CD14-positive monocyte (primary cell): ENCODE measurements at regions not wholly inside any gene's neighbourhood (a gene's known extent, or its start where the extent isn't known, plus 50 kb on each side); places are given as distances from the start of the nearest gene placed in this dataset.

Experiments used
- DNase-seq, 3 donors: peaks; one replicate each; pipeline ENCODE4 v3.0.0-alpha.2; 2011 to 2022
- H2AFZ ChIP-seq: 2 replicates; pipeline ENCODE4 v1.6.0; 2012; ENCODE audit warnings: mild to moderate bottlenecking, low read depth, low read length, inconsistent platforms; ENCODE audit not compliant: insufficient read depth, poor library complexity, severe bottlenecking
- H3K27ac ChIP-seq, 2 donors: 1 replicate in 1 of 2; 2 replicates in 1 of 2; pipeline ENCODE4 v1.5.1; 2012 to 2013; ENCODE audit warnings: low read length in 2 of 2, control low read depth in 1 of 2, inconsistent platforms in 1 of 2, low read depth in 1 of 2, mild to moderate bottlenecking in 1 of 2
- H3K27me3 ChIP-seq, 2 donors: one replicate each; pipeline versions ENCODE4 v1.6.0 to v1.6.1; 2011 to 2013; ENCODE audit warnings: low read length in 2 of 2; ENCODE audit not compliant: control insufficient read depth in 2 of 2, insufficient read depth in 2 of 2
- H3K36me3 ChIP-seq, 2 donors: replicated peaks in 1 of 2; 1 replicate in 1 of 2; 2 replicates in 1 of 2; pipeline versions ENCODE4 v1.5.1 to v1.6.1; 2012 to 2013; ENCODE audit warnings: low read length in 2 of 2, control low read depth in 1 of 2, inconsistent platforms in 1 of 2, mild to moderate bottlenecking in 1 of 2; ENCODE audit not compliant: insufficient read depth in 2 of 2, control insufficient read depth in 1 of 2
- H3K4me1 ChIP-seq, 2 donors: 1 replicate in 1 of 2; 2 replicates in 1 of 2; pipeline versions ENCODE4 v1.5.1 to v1.6.1; 2012 to 2013; ENCODE audit warnings: low read length in 2 of 2, control low read depth in 1 of 2, inconsistent platforms in 1 of 2, mild to moderate bottlenecking in 1 of 2, moderate library complexity in 1 of 2; ENCODE audit not compliant: insufficient read depth in 2 of 2, control insufficient read depth in 1 of 2
- H3K4me2 ChIP-seq: replicated peaks from 2 replicates; pipeline ENCODE3; 2012; ENCODE audit warnings: low read length, moderate library complexity, mild to moderate bottlenecking; ENCODE audit not compliant: poor library complexity, severe bottlenecking; ENCODE audit errors: extremely low read depth
- H3K4me3 ChIP-seq, 3 experiments: fragments of 200-600 bp in 1 of 3; sonication (generic) in 1 of 3; replicated peaks in 1 of 3; 1 replicate in 2 of 3; 2 replicates in 1 of 3; pipeline ENCODE4 v1.5.1; 2011 to 2013; ENCODE audit warnings: low read length in 3 of 3, mild to moderate bottlenecking in 3 of 3, control low read depth in 2 of 3, low read depth in 2 of 3, inconsistent platforms in 1 of 3, moderate library complexity in 1 of 3
- H3K79me2 ChIP-seq: 2 replicates; pipeline ENCODE4 v1.6.0; 2012; ENCODE audit warnings: mild to moderate bottlenecking, control low read depth, inconsistent platforms, low read length, moderate library complexity; ENCODE audit not compliant: insufficient read depth
- H3K9ac ChIP-seq: 2 replicates; pipeline ENCODE4 v1.6.0; 2017; ENCODE audit warnings: low read length, mild to moderate bottlenecking; ENCODE audit not compliant: insufficient read depth, poor library complexity, severe bottlenecking
- H3K9me3 ChIP-seq, 2 donors: replicated peaks in 1 of 2; 1 replicate in 1 of 2; 2 replicates in 1 of 2; pipeline versions ENCODE4 v1.5.1 to v1.6.1; 2012 to 2013; ENCODE audit warnings: low read length in 2 of 2, control low read depth in 1 of 2; ENCODE audit not compliant: control insufficient read depth in 1 of 2, insufficient read depth in 1 of 2
- H4K20me1 ChIP-seq: 2 replicates; pipeline ENCODE4 v1.6.0; 2012; ENCODE audit warnings: mild to moderate bottlenecking, low read length, control low read depth, moderate library complexity; ENCODE audit not compliant: insufficient read depth
- H3K27ac Mint-ChIP-seq, 7 donors: one replicate each; pipeline ENCODE4 v1.8.0; 2020; ENCODE audit warnings: mild to moderate bottlenecking in 7 of 7, mixed read lengths in 7 of 7, moderate library complexity in 6 of 7, inconsistent platforms in 2 of 7
- H3K27me3 Mint-ChIP-seq, 3 donors: one replicate each; pipeline ENCODE4 v1.8.0; 2021 to 2022; ENCODE audit warnings: low read depth in 3 of 3, mild to moderate bottlenecking in 3 of 3, mixed read lengths in 3 of 3, moderate library complexity in 3 of 3, inconsistent platforms in 1 of 3
- H3K36me3 Mint-ChIP-seq, 2 donors: one replicate each; pipeline ENCODE4 v1.8.0; 2020; ENCODE audit warnings: mixed read lengths in 2 of 2, inconsistent platforms in 1 of 2, mild to moderate bottlenecking in 1 of 2
- H3K4me1 Mint-ChIP-seq: one replicate; pipeline ENCODE4 v1.8.0; 2020; ENCODE audit warnings: mild to moderate bottlenecking, mixed read lengths
- H3K4me3 Mint-ChIP-seq, 2 donors: one replicate each; pipeline ENCODE4 v1.8.0; 2020; ENCODE audit warnings: mild to moderate bottlenecking in 2 of 2, mixed read lengths in 2 of 2, moderate library complexity in 1 of 2
- H3K9me3 Mint-ChIP-seq, 7 donors: one replicate each; pipeline ENCODE4 v1.8.0; 2020 to 2022; ENCODE audit warnings: mixed read lengths in 7 of 7, mild to moderate bottlenecking in 6 of 7, moderate library complexity in 6 of 7, inconsistent platforms in 2 of 7
- CTCF ChIP-seq: fragments of 200-600 bp; IDR thresholded peaks from one replicate; pipeline ENCODE4 v1.8.0; 2022; ENCODE audit warnings: antibody characterized with exemption, mild to moderate bottlenecking
- WGBS: methylation state at CpG from one replicate; pipeline ENCODE4 v1.1.5; 2013; ENCODE audit warnings: missing lambda C conversion rate; ENCODE audit not compliant: insufficient coverage; 5-methylcytosine and 5-hydroxymethylcytosine counted together
- intact Hi-C, 2 donors: fragments of 100-400 bp; cut with micrococcal nuclease; formaldehyde crosslinking; loops; one replicate each; pipeline versions ENCODE4 v1.15.0 to v1.15.1; 2023

GRCh38 chr6:139588734-139589593 lies 214.5 kb upstream of the CITED2 start:
- Mint-ChIP-seq H3K9me3 (peaks cover 0 to 3% (median 0%) of the 10 kb centered on the region in 7 donors), H3K4me3 (no peak overlapping the region), H3K27me3 (no peaks in the 10 kb centered on the region), H3K36me3 (no peaks in the 10 kb centered on the region), H3K4me1 (peaks cover 42% of the 10 kb centered on the region), H3K27ac (no peak overlapping the region)
- Histone ChIP-seq H3K27ac (no peak overlapping the region), H3K9ac (no peak overlapping the region), H3K36me3 (no peaks in the 10 kb centered on the region), H3K4me2 (no peak overlapping the region), H4K20me1 (no peaks in the 10 kb centered on the region), H2AFZ (no peak overlapping the region), H3K79me2 (no peaks in the 10 kb centered on the region), H3K9me3 (no peaks in the 10 kb centered on the region), H3K27me3 (no peaks in the 10 kb centered on the region), H3K4me1 (peaks cover 25 to 37% of the 10 kb centered on the region in 2 donors), H3K4me3 (no peak overlapping the region)
- no CpG with 5 or more reads among the region's 4 CpGs for WGBS
- no peak for TF ChIP-seq CTCF
- intact Hi-C loops: no loop called here
- DNase-seq: no peak

GRCh38 chr6:139588076-139588639 lies 213.7 kb upstream of the CITED2 start:
- Histone ChIP-seq H3K9ac (no peak overlapping the region), H2AFZ (no peak overlapping the region), H3K4me3 (no peak overlapping the region), H4K20me1 (no peaks in the 10 kb centered on the region), H3K27ac (no peak overlapping the region), H3K4me1 (peaks cover 25 to 37% of the 10 kb centered on the region in 2 donors), H3K79me2 (no peaks in the 10 kb centered on the region), H3K27me3 (no peaks in the 10 kb centered on the region), H3K9me3 (no peaks in the 10 kb centered on the region), H3K4me2 (no peak overlapping the region), H3K36me3 (no peaks in the 10 kb centered on the region)
- peaks cover 42% of the 10 kb centered on the region for H3K4me1 Mint-ChIP-seq
- H3K36me3 Mint-ChIP-seq: no peaks in the 10 kb centered on the region
- H3K27ac Mint-ChIP-seq: no peak overlapping the region
- H3K9me3 Mint-ChIP-seq: peaks cover 0 to 3% (median 0%) of the 10 kb centered on the region in 7 donors
- no peak overlapping the region for H3K4me3 Mint-ChIP-seq
- intact Hi-C loops: no loop called here
- H3K27me3 Mint-ChIP-seq: no peaks in the 10 kb centered on the region
- DNase-seq: no peak
- WGBS: 83% methylated on average over 2 of the region's 3 CpGs
- TF ChIP-seq CTCF: no peak
